NT2/D1 (cell line): ENCODE measurements at regions not wholly inside any gene's neighbourhood (a gene's known extent, or its start where the extent isn't known, plus 50 kb on each side); places are given as distances from the start of the nearest gene placed in this dataset.

Source experiments
- SUZ12 ChIP-seq: IDR thresholded peaks from 2 replicates; pipeline ENCODE4 v1.6.1; 2011; ENCODE audit not compliant: insufficient read length, insufficient read depth; ENCODE audit errors: extremely low read depth
- YY1 ChIP-seq: IDR thresholded peaks from 2 replicates; pipeline ENCODE4 v1.6.1; 2011; ENCODE audit not compliant: insufficient read length, insufficient read depth
- ZNF274 ChIP-seq: IDR thresholded peaks from 2 replicates; pipeline ENCODE4 v1.6.1; 2011; ENCODE audit warnings: mild to moderate bottlenecking, low read depth, low read length

- TF ChIP-seq ZNF274 (no peak), YY1 (no peak), SUZ12 (no peak)
Observed at GRCh38 chr5:156201788-156202403, 125.1 kb upstream of the SGCD start.
